SK-N-MC (cell line): ENCODE measurements at regions not wholly inside any gene's neighbourhood (a gene's known extent, or its start where the extent isn't known, plus 50 kb on each side); places are given as distances from the start of the nearest gene placed in this dataset.

Experiments
- EZH2 ChIP-seq: fragments of 200-600 bp; sonication (generic); IDR thresholded peaks from one replicate; pipeline ENCODE4 v1.6.1; 2017; ENCODE audit warnings: antibody characterized with exemption
- FOXP2 ChIP-seq: optimal IDR thresholded peaks from 2 replicates; pipeline ENCODE3; 2011; ENCODE audit warnings: mild to moderate bottlenecking, moderate library complexity; ENCODE audit not compliant: insufficient read depth; ENCODE audit errors: extremely low read length, control extremely low read depth
- POLR2AphosphoS5 ChIP-seq: IDR thresholded peaks from 2 replicates; pipeline ENCODE4 v1.6.1; 2012; ENCODE audit warnings: mild to moderate bottlenecking, low read depth, low read length, borderline replicate concordance

- no peak for TF ChIP-seq EZH2
- no peak for TF ChIP-seq POLR2AphosphoS5
- TF ChIP-seq FOXP2, result no peak
Observed at GRCh38 chr1:68975212-68975933, 478.5 kb upstream of the DEPDC1 start.
